A673 (cell line): ENCODE measurements at regions not wholly inside any gene's neighbourhood (a gene's known extent, or its start where the extent isn't known, plus 50 kb on each side); places are given as distances from the start of the nearest gene placed in this dataset.

Experiments
- BruUV-seq: library from RNA; stranded (reverse); fragments of 400-500 nt; replicated peaks from 2 replicates; lab custom pipeline; 2021; lab: Mats Ljungman, UMichigan
- CTCF ChIA-PET: fragments of 300-600 bp; sonication (Branson Sonifier 250); formaldehyde crosslinking; loops from one replicate; lab custom pipeline; 2022; ENCODE audit warnings: antibody characterized with exemption; lab: Charles Lee
- POLR2A ChIA-PET: fragments of 300-600 bp; sonication (Branson Sonifier 250); formaldehyde crosslinking; loops from one replicate; lab custom pipeline; 2022; ENCODE audit warnings: antibody characterized with exemption; ENCODE audit not compliant: low non-redundant PET; lab: Charles Lee
- DNase-seq: peaks from one replicate; pipeline ENCODE4 v3.0.0-alpha.2; 2015; ENCODE audit warnings: low spot score
- H3K27ac ChIP-seq: fragments of 200-600 bp; sonication (generic); 2 replicates; pipeline ENCODE4 v1.5.1; 2016; ENCODE audit warnings: mixed run types, low read depth, mild to moderate bottlenecking, mixed read lengths, antibody characterized with exemption, low read length; ENCODE audit not compliant: poor library complexity, severe bottlenecking
- H3K27me3 ChIP-seq: fragments of 200-600 bp; sonication (generic); replicated peaks from 2 replicates; pipeline ENCODE4 v1.6.1; 2017; ENCODE audit warnings: mixed run types, low read depth, mild to moderate bottlenecking, mixed read lengths, antibody characterized with exemption, low read length; ENCODE audit not compliant: insufficient read depth, poor library complexity
- H3K36me3 ChIP-seq: fragments of 200-600 bp; sonication (generic); 2 replicates; pipeline ENCODE4 v1.6.1; 2016; ENCODE audit warnings: mixed run types, mild to moderate bottlenecking, mixed read lengths, antibody characterized with exemption, low read length; ENCODE audit not compliant: insufficient read depth, poor library complexity, severe bottlenecking
- H3K4me1 ChIP-seq: fragments of 200-600 bp; sonication (generic); 2 replicates; pipeline ENCODE4 v1.6.1; 2017; ENCODE audit warnings: mixed run types, mild to moderate bottlenecking, mixed read lengths, antibody characterized with exemption, low read length; ENCODE audit not compliant: insufficient read depth, poor library complexity, severe bottlenecking
- H3K4me3 ChIP-seq: fragments of 200-600 bp; sonication (generic); 2 replicates; pipeline ENCODE4 v1.5.1; 2016; ENCODE audit warnings: low read depth, mixed run types, mild to moderate bottlenecking, mixed read lengths, low read length; ENCODE audit not compliant: poor library complexity, severe bottlenecking
- H3K9me3 ChIP-seq: fragments of 200-600 bp; sonication (generic); 2 replicates; pipeline ENCODE4 v1.6.1; 2016; ENCODE audit warnings: mixed run types, low read depth, mild to moderate bottlenecking, mixed read lengths, antibody characterized with exemption, low read length; ENCODE audit not compliant: poor library complexity, severe bottlenecking
- EZH2 ChIP-seq: fragments of 200-600 bp; sonication (generic); IDR thresholded peaks from 2 replicates; pipeline ENCODE4 v1.6.1; 2017; ENCODE audit warnings: borderline replicate concordance, low read depth, mild to moderate bottlenecking, mixed read lengths, antibody characterized with exemption, low read length; ENCODE audit not compliant: poor library complexity, severe bottlenecking
- intact Hi-C: fragments of 100-400 bp; cut with micrococcal nuclease; formaldehyde crosslinking; loops from one replicate; pipeline ENCODE4 v1.10.0; 2022; ENCODE audit not compliant: unreplicated experiment
- TF ChIP-seq, protein P1 (sequence below): fragments of 300-800, 200-600 bp; sonication (generic); conservative IDR thresholded peaks from 2 replicates; pipeline ENCODE4 v1.5.1; 2017; ENCODE audit warnings: low read depth, mild to moderate bottlenecking, antibody characterized with exemption, low read length, moderate library complexity, mixed read lengths

DNA sequence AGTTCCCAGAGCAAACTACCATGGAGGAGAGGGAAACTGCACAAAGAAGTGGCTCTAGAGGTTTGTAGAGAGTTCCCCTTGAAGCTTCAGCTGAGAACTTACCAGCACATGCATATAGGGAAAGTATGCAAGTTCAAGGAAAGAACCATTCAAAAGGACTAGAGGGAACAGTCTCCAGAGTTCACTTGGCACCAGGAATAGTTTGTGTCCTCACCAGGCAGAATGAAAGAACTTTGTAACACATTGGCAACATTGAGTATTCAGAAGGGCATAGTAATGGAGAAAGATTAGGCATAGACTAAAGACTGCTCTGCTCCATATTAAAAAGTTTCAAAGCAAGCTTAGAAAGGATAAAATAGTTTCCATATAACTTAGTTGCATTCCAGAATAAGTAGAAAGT is 155.4 kb upstream of the TOM1L1 start:
- no TSS peak for BruUV-seq
- DNase-seq, result no peak
- POLR2A ChIA-PET, result no interaction called here
- TF ChIP-seq, protein P1, sequence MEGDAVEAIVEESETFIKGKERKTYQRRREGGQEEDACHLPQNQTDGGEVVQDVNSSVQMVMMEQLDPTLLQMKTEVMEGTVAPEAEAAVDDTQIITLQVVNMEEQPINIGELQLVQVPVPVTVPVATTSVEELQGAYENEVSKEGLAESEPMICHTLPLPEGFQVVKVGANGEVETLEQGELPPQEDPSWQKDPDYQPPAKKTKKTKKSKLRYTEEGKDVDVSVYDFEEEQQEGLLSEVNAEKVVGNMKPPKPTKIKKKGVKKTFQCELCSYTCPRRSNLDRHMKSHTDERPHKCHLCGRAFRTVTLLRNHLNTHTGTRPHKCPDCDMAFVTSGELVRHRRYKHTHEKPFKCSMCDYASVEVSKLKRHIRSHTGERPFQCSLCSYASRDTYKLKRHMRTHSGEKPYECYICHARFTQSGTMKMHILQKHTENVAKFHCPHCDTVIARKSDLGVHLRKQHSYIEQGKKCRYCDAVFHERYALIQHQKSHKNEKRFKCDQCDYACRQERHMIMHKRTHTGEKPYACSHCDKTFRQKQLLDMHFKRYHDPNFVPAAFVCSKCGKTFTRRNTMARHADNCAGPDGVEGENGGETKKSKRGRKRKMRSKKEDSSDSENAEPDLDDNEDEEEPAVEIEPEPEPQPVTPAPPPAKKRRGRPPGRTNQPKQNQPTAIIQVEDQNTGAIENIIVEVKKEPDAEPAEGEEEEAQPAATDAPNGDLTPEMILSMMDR, result no peak
- no peak for TF ChIP-seq EZH2
- Histone ChIP-seq H3K9me3 (no peaks in the 10 kb centered on the region), H3K36me3 (no peaks in the 10 kb centered on the region), H3K4me1 (no peaks in the 10 kb centered on the region), H3K4me3 (no peak overlapping the region), H3K27me3 (no peaks in the 10 kb centered on the region), H3K27ac (no peak overlapping the region)
- CTCF ChIA-PET, result no interaction called here
- intact Hi-C loops, result no loop called here

DNA sequence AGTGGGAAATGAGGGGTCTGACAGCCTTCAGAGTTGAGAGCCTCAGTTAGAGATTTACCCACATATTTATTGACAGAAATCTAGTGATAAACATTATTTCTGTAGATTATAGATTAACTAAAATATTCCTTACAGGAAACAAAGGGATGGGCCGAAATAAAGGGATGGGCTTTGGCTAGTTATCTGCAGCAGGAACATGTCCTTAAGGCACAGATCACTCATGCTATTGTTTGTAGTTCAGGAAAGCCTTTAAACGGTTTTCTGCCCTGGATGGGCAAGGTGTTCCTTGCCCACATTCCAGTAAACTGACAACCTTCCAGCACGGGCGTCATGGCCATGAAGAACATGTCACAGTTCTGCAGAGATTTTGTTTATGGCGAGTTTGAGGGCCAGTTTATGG is 154.8 kb upstream of the TOM1L1 start:
- Histone ChIP-seq H3K4me1 (no peaks in the 10 kb centered on the region), H3K36me3 (no peaks in the 10 kb centered on the region), H3K27ac (no peak overlapping the region), H3K27me3 (no peaks in the 10 kb centered on the region), H3K4me3 (no peak overlapping the region), H3K9me3 (no peaks in the 10 kb centered on the region)
- ChIA-PET POLR2A (no interaction called here), CTCF (no interaction called here)
- TF ChIP-seq EZH2, result no peak
- TF ChIP-seq, protein P1, result no peak
- no TSS peak for BruUV-seq
- intact Hi-C loops, result no loop called here
- no peak for DNase-seq

DNA sequence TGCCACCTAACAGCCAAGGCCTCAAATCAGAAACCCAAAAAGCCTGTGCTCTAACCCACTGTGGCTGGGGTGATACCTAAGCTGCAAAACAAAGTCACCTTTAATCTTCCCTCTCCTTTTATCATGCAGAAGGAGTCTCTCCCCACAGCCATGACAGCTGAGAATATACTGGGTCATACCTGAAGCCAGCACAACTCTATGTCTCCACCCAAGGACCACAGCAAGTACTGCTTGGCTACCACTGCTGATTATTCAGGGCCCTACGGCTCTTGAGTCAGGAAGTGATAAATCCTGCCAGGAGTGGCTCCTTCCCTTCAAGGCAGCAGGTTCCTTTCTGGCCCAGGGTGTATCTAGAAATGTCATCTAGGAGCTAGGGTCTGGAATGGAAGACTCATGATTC is 151.5 kb upstream of the TOM1L1 start:
- ChIA-PET POLR2A (no interaction called here), CTCF (no interaction called here)
- H3K27ac ChIP-seq, result no peak overlapping the region
- H3K4me3 ChIP-seq, result no peak overlapping the region
- H3K9me3 ChIP-seq, result no peaks in the 10 kb centered on the region
- no peak for TF ChIP-seq EZH2
- TF ChIP-seq, protein P1, result peak; percentile 35; the same call in 1 of the 2 replicates
- H3K4me1 ChIP-seq, result no peaks in the 10 kb centered on the region
- BruUV-seq, result no TSS peak
- no peaks in the 10 kb centered on the region for H3K36me3 ChIP-seq
- no peaks in the 10 kb centered on the region for H3K27me3 ChIP-seq
- intact Hi-C loops, result no loop called here
- peak; percentile 19 for DNase-seq
